ENCODE measurements at regions not wholly inside any gene's neighbourhood (a gene's known extent, or its start where the extent isn't known, plus 50 kb on each side); places are given as distances from the start of the nearest gene placed in this dataset.

GRCh38 chr4:95758001-95758400 lies 81.9 kb upstream of the PDHA2 start:
- ChIA-PET POLR2A (no interaction called here), CTCF (no interaction called here)
- no peak overlapping the region for H3K27ac ChIP-seq (ENCODE audit: low read length)
- no peaks in the 10 kb centered on the region for H3K27me3 Mint-ChIP-seq
- H3K4me1 ChIP-seq (ENCODE audit: control insufficient read depth in 1 of 2, extremely low read depth in 1 of 2, insufficient read depth in 2 of 2, low read length in 2 of 2) = peaks cover 0 to 2% of the 10 kb centered on the region in 2 experiments
- H3K9me3 ChIP-seq = no peaks in the 10 kb centered on the region
- ATAC-seq (replicated peaks in 1 of 4) (no peak), DNase-seq (no peak)
- H3K36me3 Mint-ChIP-seq = no peaks in the 10 kb centered on the region
- H3K36me3 ChIP-seq (ENCODE audit: control insufficient read depth in 2 of 2, extremely low read depth in 1 of 2, insufficient read depth in 1 of 2, low read length in 1 of 2) = no peaks in the 10 kb centered on the region
- H3K4me3 ChIP-seq (ENCODE audit: control insufficient read depth in 1 of 2, extremely low read depth in 1 of 2, low read length in 1 of 2) = no peak overlapping the region
- H3K27me3 ChIP-seq (replicated peaks in 1 of 2; ENCODE audit: control insufficient read depth in 2 of 2, extremely low read depth in 1 of 2, insufficient read depth in 2 of 2, low read length in 1 of 2) = no peaks in the 10 kb centered on the region
- H3K4me1 Mint-ChIP-seq = no peaks in the 10 kb centered on the region
- H3K27ac Mint-ChIP-seq = no peak overlapping the region
- no peak overlapping the region for H3K4me3 Mint-ChIP-seq
- H3K9me3 Mint-ChIP-seq = peaks cover 0 to 4% (median 0%) of the 10 kb centered on the region in 3 donors

- ATAC-seq (replicated peaks in 1 of 4) (no peak), DNase-seq (no peak)
- CTCF ChIA-PET = no interaction called here
These were observed 85.2 kb upstream of the PDHA2 start for GRCh38 chr4:95754667-95755066.

GRCh38 chr4:95749204-95749603 lies 90.7 kb upstream of the PDHA2 start:
- Mint-ChIP-seq H3K27ac (no peak overlapping the region), H3K4me1 (no peaks in the 10 kb centered on the region), H3K4me3 (no peak overlapping the region), H3K27me3 (no peaks in the 10 kb centered on the region), H3K36me3 (no peaks in the 10 kb centered on the region), H3K9me3 (peaks cover 0 to 6% (median 4%) of the 10 kb centered on the region in 3 donors)
- ChIA-PET POLR2A (no interaction called here), CTCF (no interaction called here)
- H3K27me3 ChIP-seq (replicated peaks in 1 of 2; ENCODE audit: control insufficient read depth in 2 of 2, extremely low read depth in 1 of 2, insufficient read depth in 2 of 2, low read length in 1 of 2) = no peaks in the 10 kb centered on the region
- no peak for ATAC-seq (replicated peaks in 1 of 4)
- no CpG with 5 or more reads among the region's 3 CpGs for WGBS (ENCODE audit: insufficient coverage)
- H3K4me3 ChIP-seq (ENCODE audit: control insufficient read depth in 1 of 2, extremely low read depth in 1 of 2, low read length in 1 of 2) = no peak overlapping the region
- H3K27ac ChIP-seq (ENCODE audit: low read length) = no peak overlapping the region
- H3K9me3 ChIP-seq = no peaks in the 10 kb centered on the region
- H3K4me1 ChIP-seq (ENCODE audit: control insufficient read depth in 1 of 2, extremely low read depth in 1 of 2, insufficient read depth in 2 of 2, low read length in 2 of 2) = no peaks in the 10 kb centered on the region
- DNase-seq = no peak
- H3K36me3 ChIP-seq (ENCODE audit: control insufficient read depth in 2 of 2, extremely low read depth in 1 of 2, insufficient read depth in 1 of 2, low read length in 1 of 2) = no peaks in the 10 kb centered on the region

More at GRCh38 chr4:95754667-95755066, 85.2 kb upstream of the PDHA2 start:
- WGBS (ENCODE audit: insufficient coverage) = 60% methylated on average over 1 of the region's 2 CpGs
- H3K27ac ChIP-seq (ENCODE audit: low read length) = no peak overlapping the region
- no peaks in the 10 kb centered on the region for H3K27me3 ChIP-seq (replicated peaks in 1 of 2; ENCODE audit: control insufficient read depth in 2 of 2, extremely low read depth in 1 of 2, insufficient read depth in 2 of 2, low read length in 1 of 2)
- no peak overlapping the region for H3K4me3 ChIP-seq (ENCODE audit: control insufficient read depth in 1 of 2, extremely low read depth in 1 of 2, low read length in 1 of 2)
- H3K36me3 ChIP-seq (ENCODE audit: control insufficient read depth in 2 of 2, extremely low read depth in 1 of 2, insufficient read depth in 1 of 2, low read length in 1 of 2) = no peaks in the 10 kb centered on the region
- Mint-ChIP-seq H3K27me3 (no peaks in the 10 kb centered on the region), H3K27ac (no peak overlapping the region), H3K36me3 (no peaks in the 10 kb centered on the region), H3K4me1 (no peaks in the 10 kb centered on the region), H3K4me3 (no peak overlapping the region), H3K9me3 (peaks cover 0 to 6% (median 0%) of the 10 kb centered on the region in 3 donors)
- POLR2A ChIA-PET = no interaction called here
- no peaks in the 10 kb centered on the region for H3K9me3 ChIP-seq
- peaks cover 0 to 2% of the 10 kb centered on the region in 2 experiments for H3K4me1 ChIP-seq (ENCODE audit: control insufficient read depth in 1 of 2, extremely low read depth in 1 of 2, insufficient read depth in 2 of 2, low read length in 2 of 2)

GRCh38 chr4:95742872-95743271 lies 97.0 kb upstream of the PDHA2 start:
- no peaks in the 10 kb centered on the region for H3K27me3 Mint-ChIP-seq
- no peaks in the 10 kb centered on the region for H3K4me1 Mint-ChIP-seq
- no peak overlapping the region for H3K4me3 Mint-ChIP-seq
- no peaks in the 10 kb centered on the region for H3K36me3 Mint-ChIP-seq
- no peaks in the 10 kb centered on the region for H3K27me3 ChIP-seq (replicated peaks in 1 of 2; ENCODE audit: control insufficient read depth in 2 of 2, extremely low read depth in 1 of 2, insufficient read depth in 2 of 2, low read length in 1 of 2)
- POLR2A ChIA-PET = no interaction called here
- H3K36me3 ChIP-seq (ENCODE audit: control insufficient read depth in 2 of 2, extremely low read depth in 1 of 2, insufficient read depth in 1 of 2, low read length in 1 of 2) = no peaks in the 10 kb centered on the region
- CTCF ChIA-PET = no interaction called here
- H3K4me1 ChIP-seq (ENCODE audit: control insufficient read depth in 1 of 2, extremely low read depth in 1 of 2, insufficient read depth in 2 of 2, low read length in 2 of 2) = no peaks in the 10 kb centered on the region
- no peak overlapping the region for H3K27ac Mint-ChIP-seq
- no peak overlapping the region for H3K27ac ChIP-seq (ENCODE audit: low read length)
- H3K4me3 ChIP-seq (ENCODE audit: control insufficient read depth in 1 of 2, extremely low read depth in 1 of 2, low read length in 1 of 2) = no peak overlapping the region
- DNase-seq (no peak), ATAC-seq (replicated peaks in 1 of 4) (no peak)
- H3K9me3 Mint-ChIP-seq = peaks cover 2 to 6% (median 4%) of the 10 kb centered on the region in 3 donors
- no peaks in the 10 kb centered on the region for H3K9me3 ChIP-seq

GRCh38 chr4:95742179-95742578 lies 97.7 kb upstream of the PDHA2 start:
- no peak for ATAC-seq (replicated peaks in 1 of 4)
- Mint-ChIP-seq H3K36me3 (no peaks in the 10 kb centered on the region), H3K27ac (no peak overlapping the region), H3K9me3 (peaks cover 0 to 6% (median 2%) of the 10 kb centered on the region in 3 donors), H3K27me3 (no peaks in the 10 kb centered on the region), H3K4me3 (no peak overlapping the region), H3K4me1 (no peaks in the 10 kb centered on the region)
- Histone ChIP-seq H3K27me3 (replicated peaks in 1 of 2; ENCODE audit: control insufficient read depth in 2 of 2, extremely low read depth in 1 of 2, insufficient read depth in 2 of 2, low read length in 1 of 2) (no peaks in the 10 kb centered on the region), H3K27ac (ENCODE audit: low read length) (no peak overlapping the region), H3K36me3 (ENCODE audit: control insufficient read depth in 2 of 2, extremely low read depth in 1 of 2, insufficient read depth in 1 of 2, low read length in 1 of 2) (no peaks in the 10 kb centered on the region), H3K4me3 (ENCODE audit: control insufficient read depth in 1 of 2, extremely low read depth in 1 of 2, low read length in 1 of 2) (no peak overlapping the region), H3K4me1 (ENCODE audit: control insufficient read depth in 1 of 2, extremely low read depth in 1 of 2, insufficient read depth in 2 of 2, low read length in 2 of 2) (no peaks in the 10 kb centered on the region), H3K9me3 (no peaks in the 10 kb centered on the region)
- CTCF ChIA-PET = no interaction called here
- no CpG with 5 or more reads among the region's 1 CpG for WGBS (ENCODE audit: insufficient coverage)
- POLR2A ChIA-PET = no interaction called here
- no peak for DNase-seq

GRCh38 chr4:95732061-95732460 lies 107.8 kb upstream of the PDHA2 start:
- Mint-ChIP-seq H3K4me3 (no peak overlapping the region), H3K4me1 (no peaks in the 10 kb centered on the region), H3K27ac (no peak overlapping the region), H3K27me3 (peaks cover 0 to 3% of the 10 kb centered on the region in 2 donors), H3K36me3 (no peaks in the 10 kb centered on the region), H3K9me3 (peaks cover 0 to 4% (median 3%) of the 10 kb centered on the region in 3 donors)
- no peaks in the 10 kb centered on the region for H3K9me3 ChIP-seq
- H3K4me1 ChIP-seq (ENCODE audit: control insufficient read depth in 1 of 2, extremely low read depth in 1 of 2, insufficient read depth in 2 of 2, low read length in 2 of 2) = no peaks in the 10 kb centered on the region
- ChIA-PET CTCF (no interaction called here), POLR2A (no interaction called here)
- H3K36me3 ChIP-seq (ENCODE audit: control insufficient read depth in 2 of 2, extremely low read depth in 1 of 2, insufficient read depth in 1 of 2, low read length in 1 of 2) = no peaks in the 10 kb centered on the region
- no peak overlapping the region for H3K4me3 ChIP-seq (ENCODE audit: control insufficient read depth in 1 of 2, extremely low read depth in 1 of 2, low read length in 1 of 2)
- ATAC-seq (replicated peaks in 1 of 4) (no peak), DNase-seq (no peak)
- no peak overlapping the region for H3K27ac ChIP-seq (ENCODE audit: low read length)
- no peaks in the 10 kb centered on the region for H3K27me3 ChIP-seq (replicated peaks in 1 of 2; ENCODE audit: control insufficient read depth in 2 of 2, extremely low read depth in 1 of 2, insufficient read depth in 2 of 2, low read length in 1 of 2)

GRCh38 chr4:95729596-95729995 lies 110.3 kb upstream of the PDHA2 start:
- no peak overlapping the region for H3K4me3 Mint-ChIP-seq
- no peaks in the 10 kb centered on the region for H3K36me3 Mint-ChIP-seq
- no peak overlapping the region for H3K27ac Mint-ChIP-seq
- 97% methylated on average over 4 of the region's 9 CpGs for WGBS (ENCODE audit: insufficient coverage)
- ATAC-seq (replicated peaks in 1 of 4) = no peak
- peaks cover 0 to 3% (median 0%) of the 10 kb centered on the region in 3 donors for H3K9me3 Mint-ChIP-seq
- ChIA-PET POLR2A (no interaction called here), CTCF (no interaction called here)
- Histone ChIP-seq H3K36me3 (ENCODE audit: control insufficient read depth in 2 of 2, extremely low read depth in 1 of 2, insufficient read depth in 1 of 2, low read length in 1 of 2) (no peaks in the 10 kb centered on the region), H3K4me1 (ENCODE audit: control insufficient read depth in 1 of 2, extremely low read depth in 1 of 2, insufficient read depth in 2 of 2, low read length in 2 of 2) (no peaks in the 10 kb centered on the region), H3K4me3 (ENCODE audit: control insufficient read depth in 1 of 2, extremely low read depth in 1 of 2, low read length in 1 of 2) (no peak overlapping the region), H3K9me3 (no peaks in the 10 kb centered on the region), H3K27me3 (replicated peaks in 1 of 2; ENCODE audit: control insufficient read depth in 2 of 2, extremely low read depth in 1 of 2, insufficient read depth in 2 of 2, low read length in 1 of 2) (no peaks in the 10 kb centered on the region), H3K27ac (ENCODE audit: low read length) (no peak overlapping the region)
- H3K27me3 Mint-ChIP-seq = peaks cover 0 to 2% of the 10 kb centered on the region in 2 donors
- H3K4me1 Mint-ChIP-seq = no peaks in the 10 kb centered on the region
- DNase-seq = no peak
